Fibroblast of the aortic adventitia (primary cell): ENCODE measurements at regions not wholly inside any gene's neighbourhood (a gene's known extent, or its start where the extent isn't known, plus 50 kb on each side); places are given as distances from the start of the nearest gene placed in this dataset.
"Not testable (repeated sequence)": the region's sequence is repeated elsewhere in the genome, so short reads cannot be mapped to it uniquely, and the experiment has no call there.

Experiments used
- DNase-seq: peaks from one replicate; pipeline ENCODE4 v3.0.0-alpha.2; 2010; ENCODE audit warnings: low read depth
- H3K4me3 ChIP-seq: 2 replicates; pipeline ENCODE4 v1.5.1; 2011; ENCODE audit warnings: low read depth, mild to moderate bottlenecking, control low read depth, low read length, moderate library complexity
- TF ChIP-seq, protein P1 (sequence below): IDR thresholded peaks from 2 replicates; pipeline ENCODE4 v1.5.1; 2011; ENCODE audit warnings: mild to moderate bottlenecking, low read length, control low read depth, inconsistent platforms; ENCODE audit not compliant: insufficient read depth

DNA sequence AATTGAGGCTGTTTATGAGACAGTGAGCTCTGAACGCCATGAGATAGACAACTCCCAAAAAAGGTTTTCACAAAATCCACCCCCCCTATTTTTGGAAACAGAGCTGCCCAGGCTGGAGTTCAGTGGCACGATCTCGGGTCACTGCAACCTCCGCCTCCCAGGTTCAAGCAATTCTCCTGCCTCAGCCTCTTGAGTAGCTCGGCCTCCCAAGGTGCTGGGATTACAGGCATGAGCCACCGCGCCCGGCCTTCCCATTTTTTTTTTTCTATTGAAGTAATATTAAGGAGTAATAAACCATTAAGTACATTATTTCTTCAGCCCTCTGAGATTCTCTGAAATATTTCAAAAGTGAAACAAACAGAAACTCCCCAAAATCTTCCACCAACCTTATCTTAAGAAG lies 252.8 kb upstream of the NETO1 start:
- H3K4me3 ChIP-seq, result no peak overlapping the region
- DNase-seq, result no peak
- TF ChIP-seq, protein P1, sequence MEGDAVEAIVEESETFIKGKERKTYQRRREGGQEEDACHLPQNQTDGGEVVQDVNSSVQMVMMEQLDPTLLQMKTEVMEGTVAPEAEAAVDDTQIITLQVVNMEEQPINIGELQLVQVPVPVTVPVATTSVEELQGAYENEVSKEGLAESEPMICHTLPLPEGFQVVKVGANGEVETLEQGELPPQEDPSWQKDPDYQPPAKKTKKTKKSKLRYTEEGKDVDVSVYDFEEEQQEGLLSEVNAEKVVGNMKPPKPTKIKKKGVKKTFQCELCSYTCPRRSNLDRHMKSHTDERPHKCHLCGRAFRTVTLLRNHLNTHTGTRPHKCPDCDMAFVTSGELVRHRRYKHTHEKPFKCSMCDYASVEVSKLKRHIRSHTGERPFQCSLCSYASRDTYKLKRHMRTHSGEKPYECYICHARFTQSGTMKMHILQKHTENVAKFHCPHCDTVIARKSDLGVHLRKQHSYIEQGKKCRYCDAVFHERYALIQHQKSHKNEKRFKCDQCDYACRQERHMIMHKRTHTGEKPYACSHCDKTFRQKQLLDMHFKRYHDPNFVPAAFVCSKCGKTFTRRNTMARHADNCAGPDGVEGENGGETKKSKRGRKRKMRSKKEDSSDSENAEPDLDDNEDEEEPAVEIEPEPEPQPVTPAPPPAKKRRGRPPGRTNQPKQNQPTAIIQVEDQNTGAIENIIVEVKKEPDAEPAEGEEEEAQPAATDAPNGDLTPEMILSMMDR, result no peak

- DNase-seq, result no peak
- TF ChIP-seq, protein P1, result no peak
- no peak overlapping the region for H3K4me3 ChIP-seq
These were observed 251.8 kb upstream of the NETO1 start for GRCh38 chr18:73119574-73119973.

DNA sequence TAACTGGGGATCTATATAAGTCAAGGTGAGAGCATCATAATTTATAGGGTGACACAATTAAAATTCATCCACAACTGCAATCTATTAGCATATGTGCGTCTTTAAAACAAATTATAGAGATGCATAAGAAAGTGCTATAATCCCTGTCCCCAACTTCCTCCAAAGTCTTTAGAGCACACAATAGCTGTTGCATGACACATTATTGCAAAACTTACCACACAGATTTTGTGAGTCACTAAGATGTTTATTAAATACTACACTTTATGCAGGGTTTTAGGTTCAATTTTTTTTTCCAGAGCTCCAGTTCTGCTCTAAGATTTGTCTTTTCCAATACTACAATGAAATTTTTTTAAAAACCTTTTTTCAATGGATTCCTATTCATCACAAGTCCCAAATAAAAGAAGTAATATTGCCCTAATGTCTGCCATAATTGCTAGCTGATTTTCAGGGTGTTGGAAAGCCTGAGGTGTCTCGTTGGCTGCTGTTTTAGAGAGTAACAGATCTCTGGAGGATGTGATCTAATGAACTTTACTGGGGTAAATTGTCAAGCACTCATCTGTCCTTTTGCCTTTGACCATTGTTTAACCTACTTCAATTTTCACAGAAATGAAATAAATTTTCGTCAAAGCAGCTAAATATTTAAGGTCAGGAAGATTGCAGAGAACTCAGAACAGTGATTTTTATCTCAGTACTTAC lies 250.5 kb upstream of the NETO1 start:
- TF ChIP-seq, protein P1, result no peak
- H3K4me3 ChIP-seq, result no peak overlapping the region
- peak; percentile 34 for DNase-seq

DNA sequence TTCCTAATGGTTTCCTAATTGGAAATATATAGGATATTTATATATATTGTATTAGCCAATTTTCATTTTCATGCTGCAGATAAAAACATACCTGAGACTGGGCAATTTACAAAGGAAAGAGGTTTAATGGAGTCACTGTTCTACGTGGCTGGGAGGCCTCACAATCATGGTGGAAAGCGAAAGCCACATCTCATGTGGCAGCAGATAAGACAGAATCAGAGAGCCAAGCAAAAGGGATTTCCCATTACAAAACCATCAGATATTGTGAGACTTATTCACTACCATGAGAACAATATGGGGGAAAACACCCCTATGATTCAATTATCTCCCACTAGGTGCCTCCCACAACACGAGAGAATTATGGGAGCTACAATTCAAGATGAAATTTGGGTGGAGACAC lies 242.5 kb upstream of the NETO1 start:
- H3K4me3 ChIP-seq, result no peak overlapping the region
- TF ChIP-seq, protein P1, result no peak
- DNase-seq, result no peak

- TF ChIP-seq, protein P1, result no peak
- DNase-seq, result no peak
- H3K4me3 ChIP-seq, result no peak overlapping the region
These were observed 234.2 kb upstream of the NETO1 start for GRCh38 chr18:73101977-73102376.

GRCh38 chr18:73101491-73101890 lies 233.7 kb upstream of the NETO1 start:
- H3K4me3 ChIP-seq, DNase-seq: not testable (repeated sequence)

- TF ChIP-seq, protein P1, result no peak
- no peak overlapping the region for H3K4me3 ChIP-seq
- DNase-seq, result no peak
These were observed 232.0 kb upstream of the NETO1 start for GRCh38 chr18:73099759-73100158.
